Cardiac fibroblast (primary cell): ENCODE measurements at regions not wholly inside any gene's neighbourhood (a gene's known extent, or its start where the extent isn't known, plus 50 kb on each side); places are given as distances from the start of the nearest gene placed in this dataset.

Experiments
- DNase-seq, 2 donors: peaks; one replicate each; pipeline versions ENCODE4 v3.0.0 to v3.0.0-alpha.2; 2010; ENCODE audit warnings: low read depth in 2 of 2
- H3K4me3 ChIP-seq, 2 donors: replicated peaks in 1 of 2; 1 replicate in 1 of 2; 2 replicates in 1 of 2; pipeline ENCODE4 v1.5.1; 2011; ENCODE audit warnings: low read depth in 2 of 2, low read length in 2 of 2, mild to moderate bottlenecking in 2 of 2, moderate library complexity in 1 of 2
- CTCF ChIP-seq: IDR thresholded peaks from one replicate; pipeline ENCODE4 v1.5.1; 2011; ENCODE audit warnings: low read depth, mild to moderate bottlenecking, low read length, inconsistent platforms

GRCh38 chr22:25369041-25369440, 149.6 kb downstream of the CRYBB2 start:
- TF ChIP-seq CTCF = no peak
- H3K4me3 ChIP-seq = no peak overlapping the region
- no peak for DNase-seq

GRCh38 chr22:25370322-25370721, 150.9 kb downstream of the CRYBB2 start:
- no peak overlapping the region for H3K4me3 ChIP-seq
- TF ChIP-seq CTCF = no peak
- no peak for DNase-seq

GRCh38 chr22:25372000-25372595, 152.7 kb downstream of the CRYBB2 start:
- no peak for TF ChIP-seq CTCF
- H3K4me3 ChIP-seq = no peak overlapping the region
- no peak for DNase-seq

- no peak for DNase-seq
- no peak overlapping the region for H3K4me3 ChIP-seq
- no peak for TF ChIP-seq CTCF
Observed at GRCh38 chr22:25373961-25374360, 154.5 kb downstream of the CRYBB2 start.

GRCh38 chr22:25374869-25375268, 155.4 kb downstream of the CRYBB2 start:
- TF ChIP-seq CTCF = no peak
- no peak for DNase-seq
- no peak overlapping the region for H3K4me3 ChIP-seq

GRCh38 chr22:25375683-25376082, 156.2 kb downstream of the CRYBB2 start:
- no peak for TF ChIP-seq CTCF
- no peak overlapping the region for H3K4me3 ChIP-seq
- DNase-seq = no peak

GRCh38 chr22:25377699-25378098, 158.3 kb downstream of the CRYBB2 start:
- H3K4me3 ChIP-seq = no peak overlapping the region
- DNase-seq = no peak
- no peak for TF ChIP-seq CTCF
